NCI-H2171 (cell line): ENCODE measurements at regions not wholly inside any gene's neighbourhood (a gene's known extent, or its start where the extent isn't known, plus 50 kb on each side); places are given as distances from the start of the nearest gene placed in this dataset.

Experiments
- DNase-seq: peaks from one replicate; lab custom pipeline; 2025; lab: John Stamatoyannopoulos, UW

DNA sequence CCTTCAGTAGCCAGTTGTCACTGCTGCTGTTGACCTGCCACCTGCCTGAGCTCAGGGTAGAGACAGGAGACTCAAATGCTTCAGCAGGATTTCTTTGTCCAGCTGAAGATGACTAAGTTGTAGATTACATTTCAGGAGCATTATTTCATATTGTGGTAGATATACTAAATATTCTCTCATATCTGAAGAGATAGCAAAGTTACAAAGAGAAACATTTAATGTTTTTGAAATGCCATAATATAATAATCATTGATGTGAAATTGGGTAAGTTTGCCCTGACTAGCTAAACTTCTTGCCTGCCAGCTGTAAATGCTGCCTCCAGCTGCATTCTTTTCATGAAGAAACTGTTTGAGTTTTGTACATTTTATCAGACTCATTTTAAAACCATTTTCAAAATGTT, 247.6 kb upstream of the CNKSR2 start:
- DNase-seq = no peak

DNA sequence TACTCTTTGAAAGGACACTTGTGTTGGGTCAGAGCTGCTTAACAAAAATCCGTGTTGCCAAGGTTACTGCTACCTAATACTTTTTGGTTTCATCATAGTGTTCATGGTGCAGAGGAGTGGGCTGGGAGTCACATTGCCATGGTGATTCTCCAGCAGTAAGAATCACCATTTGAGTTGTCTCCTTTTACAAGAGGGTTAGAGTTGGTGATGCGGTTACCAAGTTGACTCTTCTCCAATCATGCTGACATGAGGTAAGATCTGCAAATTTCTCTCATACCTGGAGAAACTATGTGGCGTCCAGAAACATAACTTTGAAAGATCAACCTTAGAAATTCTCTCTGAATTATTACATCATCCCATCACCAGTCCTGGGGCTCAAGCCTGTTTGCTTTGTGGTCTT, 242.9 kb upstream of the CNKSR2 start:
- DNase-seq = no peak

DNA sequence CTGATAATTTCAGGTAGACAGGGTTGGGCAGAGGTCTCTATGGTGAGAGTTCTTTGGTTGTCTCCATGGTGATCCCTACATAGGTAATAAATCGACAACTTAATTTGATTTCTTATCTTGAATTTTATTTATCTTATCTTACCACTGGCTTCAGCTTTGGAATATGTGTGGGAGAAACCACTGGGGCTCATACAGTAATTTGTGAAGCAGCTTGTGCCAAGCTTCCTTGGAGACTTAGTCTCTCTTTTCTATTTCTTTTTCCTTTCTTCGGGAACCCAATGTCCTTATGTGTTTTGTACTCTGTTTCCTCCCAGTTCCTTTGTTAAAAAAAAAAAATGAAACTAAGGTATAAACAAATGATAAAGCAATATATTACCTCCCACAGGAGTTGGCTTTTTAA, 242.4 kb upstream of the CNKSR2 start:
- no peak for DNase-seq

DNA sequence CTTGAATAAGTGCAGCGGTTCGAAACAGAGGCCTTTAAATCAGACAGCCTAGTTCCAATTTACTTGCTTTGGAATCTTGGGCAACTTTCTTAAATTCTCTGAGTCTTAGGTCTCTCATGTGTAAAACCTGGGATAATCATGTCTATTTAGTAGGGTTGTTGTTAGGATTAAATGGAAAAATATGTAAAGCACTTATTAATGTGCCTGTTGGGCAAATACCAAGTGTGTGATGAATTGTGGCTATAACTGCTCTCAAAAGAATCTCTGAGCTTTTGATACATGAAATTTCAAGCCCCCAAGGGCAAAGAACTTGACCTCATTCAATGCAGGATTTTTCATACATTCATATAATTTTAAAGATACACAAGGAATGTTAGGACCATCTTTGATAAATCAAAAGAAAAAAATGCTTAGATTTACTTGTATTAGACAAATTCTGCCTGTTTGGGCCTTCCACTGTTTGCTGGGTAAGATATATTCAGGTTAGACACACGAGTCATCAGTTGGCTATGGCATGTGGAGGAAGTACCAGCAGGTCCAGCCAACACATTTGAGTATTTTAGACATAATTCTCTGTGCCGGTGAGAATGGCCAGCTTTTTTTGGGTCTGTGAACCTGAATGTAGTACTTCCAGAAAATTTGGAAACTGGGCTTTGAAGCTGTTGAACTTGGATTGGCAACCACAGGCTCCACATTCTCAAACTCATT, 241.4 kb upstream of the CNKSR2 start:
- DNase-seq = no peak

DNA sequence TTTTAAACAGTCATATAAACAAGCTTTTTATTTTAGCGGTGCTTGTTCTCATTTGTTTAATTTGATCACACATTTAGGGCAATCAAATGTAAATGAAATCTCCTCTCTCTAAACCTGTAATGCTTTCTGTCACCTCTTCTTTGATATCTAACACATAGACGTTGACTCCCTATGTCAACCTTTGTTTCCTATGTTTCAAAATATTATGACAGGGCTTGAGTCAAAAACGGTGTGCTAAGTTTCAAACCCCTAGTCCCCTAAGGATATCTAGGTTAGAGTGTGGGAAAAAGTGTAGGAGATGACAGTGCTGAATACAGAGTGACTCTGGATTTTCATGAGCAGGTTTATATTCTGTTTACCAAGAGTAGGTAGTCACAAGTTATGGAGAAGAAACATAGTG, 224.0 kb upstream of the CNKSR2 start:
- no peak for DNase-seq

DNA sequence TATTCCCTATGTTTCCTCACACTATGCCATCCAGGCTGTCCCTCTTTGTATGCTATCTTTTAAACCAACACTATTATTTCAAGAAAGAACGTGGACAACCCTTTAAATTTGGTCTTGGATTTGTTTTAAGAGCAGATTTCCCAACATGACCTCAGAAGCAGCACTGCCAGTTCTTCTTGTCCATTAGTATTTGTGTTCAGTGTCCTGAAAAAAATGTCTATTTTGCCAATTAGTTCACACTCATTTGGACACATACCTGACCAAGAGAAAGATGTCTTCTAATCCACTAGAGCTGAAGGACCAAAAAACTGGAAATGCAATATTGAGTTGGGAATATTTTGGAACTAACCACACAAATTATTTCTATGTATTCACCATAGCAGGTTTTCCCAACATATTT, 223.2 kb upstream of the CNKSR2 start:
- DNase-seq = no peak

DNA sequence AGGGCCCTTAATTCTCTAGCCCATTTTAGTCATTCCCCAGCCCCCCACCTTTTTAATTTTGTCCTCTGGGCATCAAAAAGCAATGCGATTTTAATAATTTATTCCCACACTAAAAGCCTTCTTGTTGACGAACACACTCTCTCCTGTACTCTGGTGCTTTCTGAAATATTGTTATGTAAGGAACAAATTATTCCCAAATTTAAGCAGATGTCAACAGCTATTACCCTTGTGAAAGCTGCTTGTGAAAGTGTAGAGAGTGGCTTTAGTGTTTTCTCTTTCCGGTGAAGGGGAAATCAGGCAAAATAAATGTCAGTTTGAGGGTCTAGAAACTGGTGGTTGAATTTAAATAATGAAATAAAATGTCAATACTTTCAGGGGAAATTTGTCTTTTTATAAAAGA, 221.2 kb upstream of the CNKSR2 start:
- no peak for DNase-seq

DNA sequence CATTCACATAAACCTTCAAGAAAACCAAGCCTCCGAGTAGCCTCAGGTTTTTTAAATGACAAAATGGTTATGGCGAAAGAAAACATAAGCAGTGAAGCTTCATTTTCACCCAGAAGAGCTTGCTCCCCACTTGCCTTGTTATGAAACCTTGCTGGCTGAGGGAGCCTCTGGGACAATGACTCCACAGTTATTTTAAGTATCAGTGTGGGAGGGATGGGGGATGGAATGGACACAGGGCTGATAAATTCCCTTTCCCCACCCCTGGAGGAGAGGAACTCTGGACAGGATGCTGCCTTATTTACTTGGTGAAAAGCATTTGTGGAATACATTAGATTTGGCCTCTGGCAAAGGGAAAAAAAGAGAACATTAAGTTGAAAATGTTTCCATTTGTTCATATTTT, 220.7 kb upstream of the CNKSR2 start:
- DNase-seq = no peak

DNA sequence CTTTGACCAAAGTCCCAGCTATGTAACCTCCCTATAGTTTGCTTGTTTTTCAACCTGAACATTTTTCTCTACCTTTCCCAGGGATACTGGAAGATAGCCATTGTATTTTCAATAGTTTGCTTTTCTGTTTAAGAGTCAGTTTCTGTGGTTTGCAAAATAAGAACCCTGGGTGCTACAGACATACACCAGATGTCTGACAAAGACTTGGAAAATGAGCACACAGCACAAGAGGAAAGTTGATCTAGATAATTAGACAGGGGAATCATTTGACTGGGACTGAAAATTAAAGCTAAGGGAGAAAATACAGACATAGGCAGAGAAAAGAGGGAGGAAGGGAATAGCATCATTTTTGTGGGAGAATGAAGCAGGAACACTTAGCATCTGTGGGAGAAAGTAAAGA, 218.3 kb upstream of the CNKSR2 start:
- no peak for DNase-seq

DNA sequence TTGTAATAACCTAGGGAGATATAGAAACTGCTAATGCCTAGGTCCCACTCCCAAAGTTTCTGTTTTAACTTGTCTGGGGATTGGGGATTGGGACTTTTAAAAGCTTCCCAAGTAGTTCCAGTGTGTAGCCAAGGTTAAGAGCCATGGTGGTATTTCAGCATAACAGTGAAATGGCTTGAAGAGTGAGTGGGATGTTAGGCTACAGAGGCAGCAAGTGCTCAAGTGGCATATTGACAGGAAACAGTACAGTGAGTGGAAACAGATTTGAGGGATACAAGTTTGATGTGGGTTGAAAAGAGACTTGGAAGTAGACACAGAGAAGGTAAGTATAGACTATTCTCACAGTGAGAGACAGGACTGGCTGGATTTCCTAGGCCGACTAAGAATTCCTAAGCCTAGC, 217.6 kb upstream of the CNKSR2 start:
- no peak for DNase-seq

DNA sequence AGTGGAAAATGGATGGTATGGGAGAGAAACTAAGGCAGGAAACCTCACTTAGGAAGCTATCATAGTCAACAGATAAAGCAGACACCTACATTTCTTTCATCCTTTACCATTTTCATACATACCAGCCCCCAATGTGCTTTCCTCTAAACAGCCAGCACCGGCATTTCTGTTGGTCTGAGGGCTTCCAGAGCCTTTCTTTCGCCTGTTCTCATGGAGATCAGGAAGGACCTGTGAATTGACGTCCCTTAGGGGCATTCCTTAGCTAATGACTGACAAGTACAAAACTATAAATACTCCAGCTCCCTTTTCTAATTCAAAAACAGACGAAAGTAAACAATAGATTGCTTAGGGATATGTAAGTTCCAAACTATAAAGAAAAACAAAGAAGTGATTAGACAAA, 215.5 kb upstream of the CNKSR2 start:
- no peak for DNase-seq

DNA sequence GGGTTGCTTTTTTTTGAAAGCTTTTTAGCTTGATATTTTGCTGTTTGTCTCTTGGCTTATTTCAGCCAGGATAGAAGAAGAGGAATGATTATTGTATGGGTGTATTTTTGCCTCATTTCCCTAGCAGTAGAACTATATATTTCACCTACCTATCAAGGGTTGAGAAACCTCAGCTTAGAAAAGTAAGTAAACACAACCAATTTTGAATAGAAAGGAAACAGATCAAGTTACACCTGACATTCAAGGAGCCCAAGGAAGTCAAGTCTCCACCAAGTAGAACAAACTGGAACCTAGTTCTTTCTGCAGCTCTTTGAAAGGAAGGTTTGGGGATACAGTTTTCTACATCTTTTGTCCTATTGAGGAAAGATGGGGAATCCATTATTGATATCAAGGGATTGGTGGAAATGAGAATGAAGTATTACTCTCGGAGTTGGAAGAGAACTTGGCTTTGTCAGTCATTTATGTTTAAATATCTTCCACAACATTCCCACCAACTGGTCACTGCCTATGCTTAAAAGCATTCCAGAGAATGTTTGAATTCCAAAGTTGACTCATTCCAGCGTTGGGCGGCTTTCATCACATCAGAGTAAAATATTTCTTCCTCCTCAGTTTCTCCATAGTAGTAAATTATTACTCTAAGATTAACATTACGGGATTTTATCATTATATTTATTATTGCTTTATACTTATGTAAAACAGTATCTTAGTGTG, 207.8 kb upstream of the CNKSR2 start:
- DNase-seq = no peak

DNA sequence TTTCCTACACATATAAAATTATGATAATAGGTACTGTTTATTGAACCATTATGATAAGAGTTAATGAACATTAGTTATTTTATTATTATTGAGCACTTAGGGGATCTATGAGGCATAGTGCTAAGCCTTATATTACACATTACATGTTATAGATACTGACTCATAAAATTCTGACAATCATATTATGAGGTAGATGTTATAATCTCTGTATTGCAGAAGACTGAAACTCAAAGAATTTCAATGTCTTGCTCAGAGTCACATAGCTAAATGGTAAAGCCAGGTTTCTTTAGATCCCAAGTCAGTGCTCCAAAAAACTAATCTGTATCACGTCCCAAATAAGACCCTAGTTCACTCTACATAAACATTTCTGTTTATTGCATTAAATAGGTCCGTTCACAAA, 207.2 kb upstream of the CNKSR2 start:
- no peak for DNase-seq

DNA sequence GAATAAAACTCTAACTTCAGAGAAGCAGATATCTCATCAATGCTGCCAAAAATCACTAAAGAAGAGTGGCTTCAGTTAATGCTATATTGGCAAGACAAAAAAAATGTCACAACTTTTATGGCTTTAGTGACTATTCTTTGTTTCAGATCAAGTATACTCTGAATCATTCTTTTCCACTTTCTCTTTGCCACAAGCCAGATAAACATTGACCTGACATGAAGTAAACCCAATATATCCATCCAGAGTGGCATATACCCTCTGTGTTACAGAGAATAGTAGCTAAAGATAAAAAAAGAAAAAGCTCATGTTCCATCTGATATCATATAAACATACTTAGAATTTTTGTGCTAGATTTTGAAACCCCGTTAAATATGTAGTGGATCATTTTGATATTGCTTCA, 206.7 kb upstream of the CNKSR2 start:
- DNase-seq = no peak

DNA sequence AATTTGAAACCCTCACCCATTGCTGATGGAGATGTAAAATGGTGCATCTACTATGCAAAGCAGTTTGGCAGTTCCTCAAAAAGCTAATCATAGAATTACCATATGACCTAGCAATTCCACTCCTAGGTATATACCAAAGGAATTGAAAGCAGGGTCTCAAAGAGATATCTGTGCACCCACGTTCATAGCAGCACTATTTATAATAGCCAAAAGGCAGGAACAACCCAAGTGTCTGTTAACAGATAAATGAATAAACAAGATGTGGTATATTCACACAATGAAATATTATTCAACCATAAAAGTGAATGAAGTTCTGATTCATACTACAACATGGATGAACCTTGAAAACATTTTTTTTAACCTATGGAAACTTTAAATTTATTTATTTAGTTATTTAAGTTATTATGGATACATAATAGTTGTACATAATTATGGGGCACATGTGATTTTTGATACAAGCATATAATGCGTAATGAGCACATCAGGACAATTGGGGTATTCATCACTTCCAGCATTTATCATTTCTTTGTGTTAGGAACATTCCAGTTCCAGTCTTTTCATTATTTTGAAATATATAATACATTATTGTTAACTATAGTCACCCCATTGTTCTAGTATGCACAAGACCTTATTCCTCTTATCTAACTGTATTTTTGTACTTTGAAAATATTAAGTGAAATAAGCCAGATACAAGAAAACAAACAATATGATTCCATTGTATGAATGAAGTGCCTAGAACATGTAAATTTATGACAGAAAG, 205.6 kb upstream of the CNKSR2 start:
- no peak for DNase-seq

DNA sequence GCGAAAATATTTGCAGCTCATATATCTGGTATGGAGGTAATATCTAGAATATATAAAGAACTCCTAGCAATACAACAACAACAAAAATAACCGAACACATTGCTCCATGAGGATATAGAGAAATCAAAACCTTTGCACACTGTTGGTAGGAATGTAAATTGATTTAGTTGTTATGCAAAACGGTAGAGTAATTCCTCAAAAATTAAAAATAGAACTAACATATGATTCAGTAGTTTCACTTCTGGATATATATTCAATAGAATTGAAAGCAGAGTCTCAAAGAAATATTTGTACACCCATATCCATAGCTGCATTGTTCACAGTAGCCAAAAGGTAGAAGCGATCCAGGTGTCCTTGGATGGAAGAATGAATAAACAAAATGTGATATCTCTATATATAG, 203.0 kb upstream of the CNKSR2 start:
- no peak for DNase-seq

DNA sequence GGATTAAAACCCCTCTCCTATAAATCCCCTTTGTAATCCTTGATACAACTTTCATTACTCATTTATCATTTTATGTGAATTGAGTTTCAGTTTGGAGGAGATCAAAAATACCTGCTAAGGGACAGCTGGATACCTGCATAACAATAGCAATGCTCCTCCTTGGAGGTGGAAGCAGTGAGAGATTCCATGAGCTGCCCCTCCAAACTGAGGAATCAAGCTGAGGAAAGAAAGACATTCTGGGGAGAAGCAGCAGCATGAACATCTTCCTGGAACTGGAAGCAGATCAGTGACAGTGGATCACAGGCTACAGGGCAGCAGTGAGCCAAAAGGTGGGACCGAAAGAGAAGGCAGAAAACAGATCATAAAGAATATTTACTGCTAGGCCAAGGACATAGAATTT, 199.8 kb upstream of the CNKSR2 start:
- DNase-seq = no peak

DNA sequence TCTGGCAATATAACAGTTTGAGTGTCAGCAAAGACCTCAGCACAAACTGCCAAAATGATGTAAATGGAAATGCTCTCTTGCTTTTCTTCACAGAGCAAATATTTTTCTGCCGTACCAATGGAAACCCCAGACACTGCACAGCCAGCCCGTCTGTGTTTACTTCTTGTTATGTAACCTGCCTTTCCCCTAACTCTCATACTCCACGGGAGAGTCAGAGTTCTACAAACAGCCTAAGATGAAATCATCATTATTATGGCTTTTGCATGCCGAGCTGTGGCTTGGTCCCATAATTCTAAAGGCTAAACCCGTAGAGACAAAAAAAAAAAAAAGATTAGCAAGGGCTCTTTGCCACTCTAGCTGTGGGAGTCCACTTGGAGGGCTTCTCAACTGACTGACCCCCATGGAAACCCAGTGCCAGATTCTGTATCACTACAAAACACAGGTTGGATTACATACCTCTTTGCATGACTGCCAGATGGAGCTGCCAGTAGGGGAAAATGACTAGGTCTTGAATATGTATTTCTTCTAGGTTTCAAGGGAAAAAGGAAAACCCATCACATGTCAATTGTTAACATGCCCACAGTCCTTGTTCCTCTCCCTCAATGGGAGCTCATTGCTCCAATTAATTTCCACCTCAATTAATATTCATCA, 197.2 kb upstream of the CNKSR2 start:
- no peak for DNase-seq

DNA sequence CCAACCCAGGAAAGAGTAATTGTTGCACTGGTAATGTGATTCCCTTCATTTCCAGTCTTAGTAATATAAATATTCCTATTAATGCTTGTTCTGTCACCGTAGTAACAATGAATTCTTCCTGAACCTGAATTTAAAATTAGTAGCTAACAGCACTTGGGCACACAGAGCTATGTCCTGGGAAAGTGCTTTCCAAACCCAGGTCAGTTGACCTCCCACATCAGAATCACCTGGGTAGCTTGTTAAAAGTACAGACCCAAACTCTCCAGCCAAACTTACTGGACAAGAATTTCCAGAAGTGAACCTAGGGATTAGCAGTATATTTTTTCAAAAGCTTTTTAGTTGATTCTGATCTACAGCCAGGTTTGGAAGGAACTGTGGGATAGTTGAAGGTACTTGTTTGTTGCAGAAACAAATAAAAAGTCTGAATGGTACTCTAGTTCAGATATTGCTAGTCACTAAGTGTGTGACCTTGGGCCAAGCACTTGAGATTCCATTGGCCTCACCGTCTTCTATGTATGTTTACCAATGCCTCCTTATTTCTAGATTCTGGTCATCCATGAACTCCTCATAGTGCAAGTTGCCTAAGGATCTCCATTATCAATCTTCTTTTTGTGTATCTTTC, 192.9 kb upstream of the CNKSR2 start:
- no peak for DNase-seq

DNA sequence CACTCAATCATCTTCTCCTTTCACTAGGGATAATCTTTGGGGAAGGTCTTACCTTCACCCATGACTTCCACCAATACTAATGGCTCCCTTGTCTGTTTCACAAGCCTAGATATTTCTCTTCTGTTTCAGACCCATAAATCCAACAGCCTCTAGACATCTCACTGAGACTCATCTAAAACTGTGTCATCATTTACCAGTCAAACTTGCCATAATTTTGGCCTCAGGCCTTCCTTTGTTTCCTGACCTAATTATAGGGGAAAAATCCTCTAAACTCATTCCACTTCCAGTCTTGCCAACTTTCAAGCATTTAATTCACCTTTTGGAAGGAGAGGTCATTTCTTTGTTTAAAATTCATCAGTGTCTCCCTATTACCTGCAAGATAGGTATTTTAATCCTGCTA, 181.0 kb upstream of the CNKSR2 start:
- no peak for DNase-seq

DNA sequence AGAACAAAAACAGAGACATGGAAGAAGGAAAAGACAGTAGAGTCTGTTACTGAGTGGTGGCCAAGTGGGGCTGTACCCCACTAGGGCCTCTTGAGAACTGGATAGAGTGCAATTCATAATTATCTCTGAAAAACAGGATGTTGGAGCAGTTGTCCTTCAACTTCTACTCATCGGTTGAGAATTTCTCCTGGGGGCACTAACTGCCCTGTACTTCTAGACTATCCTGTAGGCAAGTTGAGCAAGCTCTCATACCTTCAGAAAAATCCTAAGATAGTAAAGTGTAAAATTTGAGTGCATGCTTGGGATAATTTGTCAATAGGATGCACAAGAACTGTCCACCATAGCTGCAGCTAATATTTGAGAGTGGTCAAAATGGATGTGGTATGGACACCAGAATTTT, 179.7 kb upstream of the CNKSR2 start:
- DNase-seq = no peak

DNA sequence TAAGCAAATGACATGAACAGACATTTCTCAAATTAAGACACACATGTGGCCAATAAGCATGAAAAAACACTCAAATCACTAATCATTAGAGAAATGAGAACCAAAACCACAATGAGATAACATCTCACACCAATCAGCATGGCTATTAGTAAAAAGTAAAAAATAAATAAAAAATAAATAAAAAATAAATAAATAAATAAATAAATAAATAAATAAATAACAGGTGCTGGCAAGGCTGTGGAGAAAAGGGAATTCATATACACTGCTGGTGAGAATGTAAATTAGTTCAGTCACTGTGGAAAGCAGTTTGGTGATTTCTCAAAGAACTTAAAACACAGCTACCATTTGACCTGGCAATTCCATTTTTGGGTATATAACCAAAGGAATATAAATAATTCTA, 167.1 kb upstream of the CNKSR2 start:
- no peak for DNase-seq
